SK-N-DZ (cell line): ENCODE measurements at regions not wholly inside any gene's neighbourhood (a gene's known extent, or its start where the extent isn't known, plus 50 kb on each side); places are given as distances from the start of the nearest gene placed in this dataset.
A peak's percentile ranks its signal among the peaks of the same experiment; 100 is the strongest.
"Not testable (repeated sequence)": the region's sequence is repeated elsewhere in the genome, so short reads cannot be mapped to it uniquely, and the experiment has no call there.

ENCODE experiments used
- DNase-seq: peaks from one replicate; pipeline ENCODE4 v3.0.0-alpha.2; 2015; ENCODE audit warnings: low spot score

- DNase-seq = no peak
Observed at GRCh38 chr14:82035397-82035796, 501.7 kb upstream of the SEL1L start.

GRCh38 chr14:82038066-82038465 lies 504.4 kb upstream of the SEL1L start:
- DNase-seq = not testable (repeated sequence)

- no peak for DNase-seq
Observed at GRCh38 chr14:82045339-82045738, 511.7 kb upstream of the SEL1L start.

GRCh38 chr14:82046512-82047226 lies 513.0 kb upstream of the SEL1L start:
- DNase-seq = no peak

- peak; percentile 37 for DNase-seq
Observed at GRCh38 chr14:82047777-82048470, 514.3 kb upstream of the SEL1L start.

- DNase-seq = no peak
Observed at GRCh38 chr14:82052778-82053177, 519.1 kb upstream of the SEL1L start.

GRCh38 chr14:82055515-82056115 lies 522.0 kb upstream of the SEL1L start:
- DNase-seq = no peak

- DNase-seq = no peak
Observed at GRCh38 chr14:82060219-82060618, 526.6 kb upstream of the SEL1L start.

- DNase-seq = peak; percentile 84
Observed at GRCh38 chr14:82067221-82067875, 533.7 kb upstream of the SEL1L start.

- DNase-seq = no peak
Observed at GRCh38 chr14:82070040-82070439, 536.4 kb upstream of the SEL1L start.

- no peak for DNase-seq
Observed at GRCh38 chr14:82070753-82071152, 537.1 kb upstream of the SEL1L start.

- no peak for DNase-seq
Observed at GRCh38 chr14:82073547-82073946, 539.9 kb upstream of the SEL1L start.

- no peak for DNase-seq
Observed at GRCh38 chr14:82075566-82075965, 541.9 kb upstream of the SEL1L start.

- DNase-seq = no peak
Observed at GRCh38 chr14:82079553-82079952, 545.9 kb upstream of the SEL1L start.

GRCh38 chr14:82080370-82080769 lies 546.7 kb upstream of the SEL1L start:
- DNase-seq = no peak

- no peak for DNase-seq
Observed at GRCh38 chr14:82084813-82085212, 551.2 kb upstream of the SEL1L start.

- no peak for DNase-seq
Observed at GRCh38 chr14:82091097-82091496, 557.4 kb upstream of the SEL1L start.

GRCh38 chr14:82094829-82095345 lies 561.2 kb upstream of the SEL1L start:
- no peak for DNase-seq

GRCh38 chr14:82104013-82104412 lies 570.4 kb upstream of the SEL1L start:
- no peak for DNase-seq

GRCh38 chr14:82112210-82112839 lies 578.7 kb upstream of the SEL1L start:
- DNase-seq = no peak

GRCh38 chr14:82113007-82113406 lies 579.4 kb upstream of the SEL1L start:
- DNase-seq = no peak

GRCh38 chr14:82113710-82114109 lies 580.1 kb upstream of the SEL1L start:
- no peak for DNase-seq
